ENCODE measurements at regions not wholly inside any gene's neighbourhood (a gene's known extent, or its start where the extent isn't known, plus 50 kb on each side); places are given as distances from the start of the nearest gene placed in this dataset.

DNA sequence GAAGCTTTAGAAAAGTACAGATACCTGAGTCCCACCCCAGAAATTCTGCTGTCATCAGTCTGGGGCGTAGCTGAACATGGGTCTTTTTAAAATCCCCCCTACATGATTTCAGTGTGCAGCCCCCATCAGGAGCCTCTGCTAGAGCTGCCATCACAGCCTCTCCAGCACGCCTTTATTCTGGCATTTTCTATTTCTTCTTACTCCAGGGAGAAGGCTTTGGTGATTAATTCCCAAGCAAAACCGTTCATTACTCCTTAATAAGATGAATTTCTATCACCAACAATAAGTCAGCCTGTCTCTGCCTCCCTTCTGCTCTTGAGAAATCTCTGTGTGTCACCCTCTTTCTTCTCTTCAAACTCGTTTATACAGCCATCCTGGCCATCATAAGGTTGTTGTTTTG lies 160.3 kb downstream of the KATNAL1 start:
- Histone ChIP-seq H3K36me3 (no peaks in the 10 kb centered on the region), H3K9me3 (no peaks in the 10 kb centered on the region), H3K4me1 (peaks cover 25% of the 10 kb centered on the region), H3K27ac (no peak overlapping the region), H3K4me3 (no peak overlapping the region), H3K27me3 (no peaks in the 10 kb centered on the region)
- TF ChIP-seq, protein P1, sequence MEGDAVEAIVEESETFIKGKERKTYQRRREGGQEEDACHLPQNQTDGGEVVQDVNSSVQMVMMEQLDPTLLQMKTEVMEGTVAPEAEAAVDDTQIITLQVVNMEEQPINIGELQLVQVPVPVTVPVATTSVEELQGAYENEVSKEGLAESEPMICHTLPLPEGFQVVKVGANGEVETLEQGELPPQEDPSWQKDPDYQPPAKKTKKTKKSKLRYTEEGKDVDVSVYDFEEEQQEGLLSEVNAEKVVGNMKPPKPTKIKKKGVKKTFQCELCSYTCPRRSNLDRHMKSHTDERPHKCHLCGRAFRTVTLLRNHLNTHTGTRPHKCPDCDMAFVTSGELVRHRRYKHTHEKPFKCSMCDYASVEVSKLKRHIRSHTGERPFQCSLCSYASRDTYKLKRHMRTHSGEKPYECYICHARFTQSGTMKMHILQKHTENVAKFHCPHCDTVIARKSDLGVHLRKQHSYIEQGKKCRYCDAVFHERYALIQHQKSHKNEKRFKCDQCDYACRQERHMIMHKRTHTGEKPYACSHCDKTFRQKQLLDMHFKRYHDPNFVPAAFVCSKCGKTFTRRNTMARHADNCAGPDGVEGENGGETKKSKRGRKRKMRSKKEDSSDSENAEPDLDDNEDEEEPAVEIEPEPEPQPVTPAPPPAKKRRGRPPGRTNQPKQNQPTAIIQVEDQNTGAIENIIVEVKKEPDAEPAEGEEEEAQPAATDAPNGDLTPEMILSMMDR (IDR thresholded peaks at IDR 0.05) = no peak
- TF ChIP-seq POLR2AphosphoS5 (IDR thresholded peaks at IDR 0.05; ENCODE audit: insufficient read depth in 1 of 2, low read depth in 1 of 2) (no peak), POLR2A (IDR thresholded peaks at IDR 0.05) (no peak)
- DNase-seq (ENCODE audit: extremely low spot score in 2 of 2) = no peak
- intact Hi-C loops (cut with DNase I) = no loop called here

DNA sequence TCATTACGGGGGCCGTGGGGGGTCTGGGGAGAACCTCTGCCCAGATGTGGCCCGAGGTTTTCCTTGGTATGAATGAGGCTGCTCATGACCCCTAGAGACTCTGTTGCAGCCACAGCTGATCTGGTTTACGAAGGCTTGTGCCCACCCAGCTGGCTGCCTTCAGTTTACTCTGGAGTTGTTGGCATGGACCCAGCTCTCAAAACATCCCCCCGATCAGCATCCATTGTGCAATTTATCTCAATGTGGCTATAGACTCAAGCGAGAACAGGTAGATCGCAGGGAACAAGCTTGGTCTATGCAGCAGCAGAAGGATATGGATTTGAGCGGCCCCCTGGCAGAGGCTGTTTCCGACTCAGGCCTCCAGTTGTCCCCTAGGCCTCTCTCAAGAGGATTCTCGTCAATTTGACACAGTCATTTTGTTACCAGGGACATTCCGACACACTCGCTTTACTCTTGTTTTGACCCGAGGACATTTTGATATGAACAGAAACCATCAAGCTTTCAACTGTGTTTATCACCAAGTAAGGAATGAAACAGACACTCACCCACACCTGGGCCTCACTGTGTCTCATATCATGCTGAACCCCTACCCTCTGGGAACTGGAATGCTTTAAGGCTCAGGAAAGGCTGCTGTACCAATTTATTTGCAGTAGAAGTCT lies 161.5 kb downstream of the KATNAL1 start:
- Histone ChIP-seq H3K9me3 (no peaks in the 10 kb centered on the region), H3K27me3 (no peaks in the 10 kb centered on the region), H3K4me3 (no peak overlapping the region), H3K4me1 (peaks cover 31% of the 10 kb centered on the region), H3K27ac (no peak overlapping the region), H3K36me3 (no peaks in the 10 kb centered on the region)
- TF ChIP-seq POLR2AphosphoS5 (IDR thresholded peaks at IDR 0.05; ENCODE audit: insufficient read depth in 1 of 2, low read depth in 1 of 2) (no peak), POLR2A (IDR thresholded peaks at IDR 0.05) (no peak)
- TF ChIP-seq, protein P1 (IDR thresholded peaks at IDR 0.05) = no peak
- intact Hi-C loops (cut with DNase I) = no loop called here
- DNase-seq (ENCODE audit: extremely low spot score in 2 of 2) = no peak

DNA sequence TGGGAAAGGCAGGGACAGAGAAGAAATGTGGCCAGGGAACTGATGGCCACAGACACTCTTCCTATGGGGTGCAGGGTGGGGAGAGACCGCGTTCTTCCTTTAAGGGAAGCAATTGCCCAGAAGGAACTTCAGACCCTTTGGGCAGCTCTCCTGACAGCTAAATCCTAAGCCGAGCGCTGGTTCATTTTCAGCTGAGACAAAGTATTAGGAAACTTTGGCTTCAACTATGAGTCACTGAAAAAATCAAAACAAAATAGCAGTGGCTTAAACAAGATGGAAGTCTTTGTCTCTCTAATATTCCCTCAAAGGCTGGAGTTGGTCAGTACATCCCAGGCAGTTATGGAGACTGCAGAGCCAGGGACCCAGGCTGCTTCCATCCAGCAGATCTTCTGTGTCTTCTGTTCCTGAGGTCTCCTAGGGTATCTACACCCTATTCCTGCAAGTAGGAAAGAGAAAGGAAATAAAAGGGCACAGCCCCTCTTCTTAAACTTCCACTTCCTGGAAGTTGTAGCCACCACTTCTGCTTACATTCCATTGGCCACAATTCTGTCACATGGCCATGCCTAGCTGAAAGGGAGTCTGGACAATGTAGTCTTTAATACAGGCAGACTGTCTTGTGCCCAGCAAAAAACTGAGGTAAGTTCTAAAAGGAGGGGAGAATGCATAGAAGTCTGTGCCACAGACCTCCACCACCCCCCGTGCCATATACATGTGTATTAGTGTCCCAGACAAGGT lies 163.5 kb downstream of the KATNAL1 start:
- no peaks in the 10 kb centered on the region for H3K9me3 ChIP-seq
- TF ChIP-seq POLR2A (IDR thresholded peaks at IDR 0.05) (no peak), POLR2AphosphoS5 (IDR thresholded peaks at IDR 0.05; ENCODE audit: insufficient read depth in 1 of 2, low read depth in 1 of 2) (no peak)
- TF ChIP-seq, protein P1 (IDR thresholded peaks at IDR 0.05) = no peak
- H3K4me3 ChIP-seq = no peak overlapping the region
- H3K4me1 ChIP-seq = peaks cover 31% of the 10 kb centered on the region
- intact Hi-C loops (cut with DNase I) = no loop called here
- peak overlapping the region; percentile 90 for H3K27ac ChIP-seq
- DNase-seq (ENCODE audit: extremely low spot score in 2 of 2) = no peak
- H3K36me3 ChIP-seq = no peaks in the 10 kb centered on the region
- H3K27me3 ChIP-seq = no peaks in the 10 kb centered on the region

DNA sequence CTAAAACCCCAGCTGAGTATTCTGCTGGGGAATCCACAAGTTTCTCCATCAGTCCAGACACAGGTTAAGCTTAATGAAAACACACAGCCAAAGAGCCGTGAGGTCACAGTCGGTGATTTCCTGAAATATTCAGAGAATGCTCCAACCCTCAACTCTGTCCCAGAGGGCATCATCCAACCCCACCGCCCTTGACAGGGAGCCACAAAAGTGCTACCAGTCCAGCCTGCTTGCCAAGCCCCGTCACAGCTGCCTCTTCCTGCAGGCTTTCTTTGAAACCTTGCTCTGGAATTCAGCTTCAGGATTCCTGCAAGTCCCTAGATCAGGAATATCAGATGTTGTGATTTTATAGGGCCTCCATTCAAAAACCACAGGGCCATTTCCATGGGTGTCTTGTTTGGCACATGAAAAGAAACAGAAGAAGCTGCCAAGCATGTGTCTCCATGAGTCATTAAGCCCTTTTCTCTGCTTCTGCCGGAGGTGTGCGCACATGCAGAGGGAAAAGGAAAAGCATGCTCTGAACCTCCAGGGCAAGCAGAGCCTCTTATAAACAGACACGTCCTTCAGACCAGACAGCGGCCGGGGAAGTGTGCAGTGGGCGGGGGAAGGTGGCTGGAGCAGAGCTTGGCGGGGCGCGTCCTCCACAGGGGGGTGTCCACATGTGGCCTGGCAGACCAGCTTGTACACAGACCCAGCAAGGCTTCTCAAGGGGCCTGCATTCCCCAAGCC lies 164.7 kb downstream of the KATNAL1 start:
- Histone ChIP-seq H3K27ac (peak overlapping the region; percentile 90), H3K27me3 (no peaks in the 10 kb centered on the region), H3K9me3 (no peaks in the 10 kb centered on the region), H3K36me3 (no peaks in the 10 kb centered on the region), H3K4me1 (peaks cover 31% of the 10 kb centered on the region), H3K4me3 (no peak overlapping the region)
- TF ChIP-seq POLR2AphosphoS5 (IDR thresholded peaks at IDR 0.05; ENCODE audit: insufficient read depth in 1 of 2, low read depth in 1 of 2) = peak; percentile 45 to 79
- TF ChIP-seq, protein P1 (IDR thresholded peaks at IDR 0.05) = no peak
- intact Hi-C loops (cut with DNase I) = no loop called here
- DNase-seq (ENCODE audit: extremely low spot score in 2 of 2) = no peak
